HepG2 (cell line): ENCODE measurements at regions not wholly inside any gene's neighbourhood (a gene's known extent, or its start where the extent isn't known, plus 50 kb on each side); places are given as distances from the start of the nearest gene placed in this dataset.
A peak's percentile ranks its signal among the peaks of the same experiment; 100 is the strongest.

ENCODE experiments used
- CBX5 ChIP-seq: sonication (generic); formaldehyde crosslinking; IDR thresholded peaks from 2 replicates; pipeline ENCODE4 v1.4.0; 2020; ENCODE audit warnings: missing genetic modification reagents, borderline replicate concordance
- CHCHD3 ChIP-seq: sonication (generic); formaldehyde crosslinking; IDR thresholded peaks from 2 replicates; pipeline ENCODE4 v1.8.0; 2022; ENCODE audit warnings: mild to moderate bottlenecking, missing genetic modification reagents, moderate library complexity
- DMTF1 ChIP-seq: sonication (generic); formaldehyde crosslinking; IDR thresholded peaks from 2 replicates; pipeline ENCODE4 v1.4.0; 2020; ENCODE audit warnings: mild to moderate bottlenecking, missing genetic modification reagents
- KAT7 ChIP-seq: IDR thresholded peaks from 2 replicates; pipeline ENCODE4 v1.6.1; 2018; ENCODE audit warnings: borderline replicate concordance, missing compliant biosample characterization
- MLX ChIP-seq: IDR thresholded peaks from 2 replicates; pipeline ENCODE4 v1.6.1; 2016
- NRL ChIP-seq: sonication (generic); formaldehyde crosslinking; IDR thresholded peaks from 2 replicates; pipeline ENCODE4 v1.5.0; 2020; ENCODE audit warnings: missing genetic modification reagents, mild to moderate bottlenecking, moderate library complexity, borderline replicate concordance
- PBX3 ChIP-seq: sonication (generic); formaldehyde crosslinking; IDR thresholded peaks from 2 replicates; pipeline ENCODE4 v1.8.1; 2023; ENCODE audit warnings: missing genetic modification reagents, inconsistent platforms, borderline replicate concordance
- PCBP2 ChIP-seq: fragments of 200-400 bp; formaldehyde crosslinking; optimal IDR thresholded peaks from 2 replicates; pipeline ENCODE3; 2018; ENCODE audit warnings: low read length, low read depth; ENCODE audit not compliant: poor library complexity, severe bottlenecking
- RBM39 ChIP-seq: fragments of 200-400 bp; formaldehyde crosslinking; IDR thresholded peaks from one replicate; pipeline ENCODE4 v1.6.1; 2018; ENCODE audit warnings: antibody characterized with exemption, mild to moderate bottlenecking, low read depth, low read length; ENCODE audit not compliant: poor library complexity, severe bottlenecking
- ZHX1 ChIP-seq: sonication (generic); formaldehyde crosslinking; IDR thresholded peaks from 2 replicates; pipeline ENCODE4 v1.8.1; 2022; ENCODE audit warnings: low read depth, mild to moderate bottlenecking, missing genetic modification reagents
- ZKSCAN1 ChIP-seq: fragments of 150-350 bp; IDR thresholded peaks from 2 replicates; pipeline ENCODE4 v1.6.1; 2014; ENCODE audit warnings: low read length
- ZNF589 ChIP-seq: sonication (generic); formaldehyde crosslinking; conservative IDR thresholded peaks from 2 replicates; pipeline ENCODE4 v1.8.0; 2022; ENCODE audit warnings: mild to moderate bottlenecking, moderate library complexity, missing genetic modification reagents
- TF ChIP-seq, protein P1 (sequence below), 2 experiments: sonication (generic) in 1 of 2; formaldehyde crosslinking in 1 of 2; IDR thresholded peaks; 2 replicates each; pipeline versions ENCODE4 v1.5.1 to v1.6.1; 2011 to 2020; ENCODE audit warnings: borderline replicate concordance in 1 of 2, low read depth in 1 of 2, low read length in 1 of 2, mild to moderate bottlenecking in 1 of 2, missing genetic modification reagents in 1 of 2, moderate library complexity in 1 of 2
- TF ChIP-seq, protein P2 (sequence below): sonication (generic); formaldehyde crosslinking; IDR thresholded peaks from 2 replicates; pipeline ENCODE4 v1.4.0; 2020; ENCODE audit warnings: missing genetic modification reagents
- TF ChIP-seq, protein P3 (sequence below): sonication (generic); formaldehyde crosslinking; IDR thresholded peaks from 2 replicates; pipeline ENCODE4 v1.4.0; 2020; ENCODE audit warnings: missing genetic modification reagents

GRCh38 chr7:138257459-138258196 is 181.4 kb downstream of the AKR1D1 start (continued):
- TF ChIP-seq PCBP2 (no peak), MLX (CRISPR knock-in tag) (peak; percentile 78; the same call in 1 of the 2 replicates), CHCHD3 (CRISPR knock-in tag) (no peak), PBX3 (no peak), CBX5 (CRISPR knock-in tag) (peak; percentile 85; the same call in 1 of the 2 replicates), DMTF1 (CRISPR knock-in tag) (no peak), NRL (no peak), RBM39 (no peak), ZNF589 (no peak), ZHX1 (peak; percentile 83; the same call in 1 of the 2 replicates), ZKSCAN1 (no peak), KAT7 (CRISPR knock-in tag) (0 out of 2 replicates have a peak, but pooled peaks have one; percentile 26)
- TF ChIP-seq, protein P1, sequence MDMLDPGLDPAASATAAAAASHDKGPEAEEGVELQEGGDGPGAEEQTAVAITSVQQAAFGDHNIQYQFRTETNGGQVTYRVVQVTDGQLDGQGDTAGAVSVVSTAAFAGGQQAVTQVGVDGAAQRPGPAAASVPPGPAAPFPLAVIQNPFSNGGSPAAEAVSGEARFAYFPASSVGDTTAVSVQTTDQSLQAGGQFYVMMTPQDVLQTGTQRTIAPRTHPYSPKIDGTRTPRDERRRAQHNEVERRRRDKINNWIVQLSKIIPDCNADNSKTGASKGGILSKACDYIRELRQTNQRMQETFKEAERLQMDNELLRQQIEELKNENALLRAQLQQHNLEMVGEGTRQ (IDR thresholded peaks at IDR 0.05; ENCODE audit: low read depth, low read length): peak; percentile 49; the same call in 1 of the 2 replicates
- TF ChIP-seq, protein P1 (CRISPR knock-in tag; IDR thresholded peaks at IDR 0.05; ENCODE audit: borderline replicate concordance): peak; percentile 82
- TF ChIP-seq, protein P2, sequence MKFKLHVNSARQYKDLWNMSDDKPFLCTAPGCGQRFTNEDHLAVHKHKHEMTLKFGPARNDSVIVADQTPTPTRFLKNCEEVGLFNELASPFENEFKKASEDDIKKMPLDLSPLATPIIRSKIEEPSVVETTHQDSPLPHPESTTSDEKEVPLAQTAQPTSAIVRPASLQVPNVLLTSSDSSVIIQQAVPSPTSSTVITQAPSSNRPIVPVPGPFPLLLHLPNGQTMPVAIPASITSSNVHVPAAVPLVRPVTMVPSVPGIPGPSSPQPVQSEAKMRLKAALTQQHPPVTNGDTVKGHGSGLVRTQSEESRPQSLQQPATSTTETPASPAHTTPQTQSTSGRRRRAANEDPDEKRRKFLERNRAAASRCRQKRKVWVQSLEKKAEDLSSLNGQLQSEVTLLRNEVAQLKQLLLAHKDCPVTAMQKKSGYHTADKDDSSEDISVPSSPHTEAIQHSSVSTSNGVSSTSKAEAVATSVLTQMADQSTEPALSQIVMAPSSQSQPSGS (CRISPR knock-in tag): peak; percentile 88; the same call in 1 of the 2 replicates
- TF ChIP-seq, protein P3, sequence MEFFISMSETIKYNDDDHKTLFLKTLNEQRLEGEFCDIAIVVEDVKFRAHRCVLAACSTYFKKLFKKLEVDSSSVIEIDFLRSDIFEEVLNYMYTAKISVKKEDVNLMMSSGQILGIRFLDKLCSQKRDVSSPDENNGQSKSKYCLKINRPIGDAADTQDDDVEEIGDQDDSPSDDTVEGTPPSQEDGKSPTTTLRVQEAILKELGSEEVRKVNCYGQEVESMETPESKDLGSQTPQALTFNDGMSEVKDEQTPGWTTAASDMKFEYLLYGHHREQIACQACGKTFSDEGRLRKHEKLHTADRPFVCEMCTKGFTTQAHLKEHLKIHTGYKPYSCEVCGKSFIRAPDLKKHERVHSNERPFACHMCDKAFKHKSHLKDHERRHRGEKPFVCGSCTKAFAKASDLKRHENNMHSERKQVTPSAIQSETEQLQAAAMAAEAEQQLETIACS (CRISPR knock-in tag): no peak
